Tibial nerve (tissue), 4 donors: ENCODE measurements at regions not wholly inside any gene's neighbourhood (a gene's known extent, or its start where the extent isn't known, plus 50 kb on each side); places are given as distances from the start of the nearest gene placed in this dataset.

Source experiments
- EP300 ChIP-seq, 2 donors: sonication (generic); formaldehyde crosslinking; IDR thresholded peaks; one replicate each; pipeline ENCODE4 v1.6.1; 2017; ENCODE audit warnings: antibody characterized with exemption in 2 of 2, mild to moderate bottlenecking in 1 of 2
- POLR2A ChIP-seq, 2 donors: fragments of 450-650 bp; IDR thresholded peaks; one replicate each; pipeline ENCODE4 v1.6.1; 2017; ENCODE audit warnings: antibody characterized with exemption in 2 of 2, mild to moderate bottlenecking in 2 of 2, moderate library complexity in 2 of 2
- TF ChIP-seq, protein P1 (sequence below), 5 experiments: fragments of 200-600 bp in 3 of 5; fragments of 450-650 bp in 2 of 5; sonication (generic) in 3 of 5; IDR thresholded peaks; one replicate each; pipeline ENCODE4 v1.5.1; 2016 to 2019; ENCODE audit warnings: antibody characterized with exemption in 5 of 5, mild to moderate bottlenecking in 3 of 5, moderate library complexity in 2 of 5

DNA sequence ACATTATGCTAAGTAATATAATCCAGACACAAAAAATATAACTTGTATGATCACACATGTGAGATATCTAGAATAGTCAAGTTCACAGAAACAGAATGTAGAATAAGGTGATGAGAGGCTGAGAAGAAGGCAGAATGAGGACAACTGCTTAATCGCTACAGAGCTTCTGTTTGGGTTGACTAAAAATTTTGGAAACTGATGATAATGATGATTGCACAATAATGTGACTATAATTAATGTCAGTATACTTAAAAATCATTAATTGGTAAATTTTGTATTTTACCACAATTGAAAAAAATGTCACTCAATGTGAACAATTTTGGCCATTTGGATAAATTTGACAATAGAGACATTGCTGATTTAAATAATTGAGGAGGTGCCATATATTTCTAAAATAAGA is 1374.4 kb upstream of the CDH8 start:
- TF ChIP-seq, protein P1, sequence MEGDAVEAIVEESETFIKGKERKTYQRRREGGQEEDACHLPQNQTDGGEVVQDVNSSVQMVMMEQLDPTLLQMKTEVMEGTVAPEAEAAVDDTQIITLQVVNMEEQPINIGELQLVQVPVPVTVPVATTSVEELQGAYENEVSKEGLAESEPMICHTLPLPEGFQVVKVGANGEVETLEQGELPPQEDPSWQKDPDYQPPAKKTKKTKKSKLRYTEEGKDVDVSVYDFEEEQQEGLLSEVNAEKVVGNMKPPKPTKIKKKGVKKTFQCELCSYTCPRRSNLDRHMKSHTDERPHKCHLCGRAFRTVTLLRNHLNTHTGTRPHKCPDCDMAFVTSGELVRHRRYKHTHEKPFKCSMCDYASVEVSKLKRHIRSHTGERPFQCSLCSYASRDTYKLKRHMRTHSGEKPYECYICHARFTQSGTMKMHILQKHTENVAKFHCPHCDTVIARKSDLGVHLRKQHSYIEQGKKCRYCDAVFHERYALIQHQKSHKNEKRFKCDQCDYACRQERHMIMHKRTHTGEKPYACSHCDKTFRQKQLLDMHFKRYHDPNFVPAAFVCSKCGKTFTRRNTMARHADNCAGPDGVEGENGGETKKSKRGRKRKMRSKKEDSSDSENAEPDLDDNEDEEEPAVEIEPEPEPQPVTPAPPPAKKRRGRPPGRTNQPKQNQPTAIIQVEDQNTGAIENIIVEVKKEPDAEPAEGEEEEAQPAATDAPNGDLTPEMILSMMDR (IDR thresholded peaks at IDR 0.05) = no peak
- TF ChIP-seq POLR2A (IDR thresholded peaks at IDR 0.05) = no peak
- TF ChIP-seq EP300 (IDR thresholded peaks at IDR 0.05) = no peak
